Prostate gland (tissue), 2 donors: ENCODE measurements at regions not wholly inside any gene's neighbourhood (a gene's known extent, or its start where the extent isn't known, plus 50 kb on each side); places are given as distances from the start of the nearest gene placed in this dataset.

Source experiments
- DNase-seq: peaks from one replicate; pipeline ENCODE4 v3.0.0-alpha.2; 2019; ENCODE audit warnings: low spot score
- H3K27ac ChIP-seq, 2 donors: fragments of 200-600 bp; sonication (generic); 2 replicates each; pipeline ENCODE4 v1.5.1; 2017 to 2019
- H3K27me3 ChIP-seq: fragments of 200-600 bp; sonication (generic); replicated peaks from 2 replicates; pipeline ENCODE4 v1.5.1; 2019; ENCODE audit not compliant: insufficient read depth
- H3K36me3 ChIP-seq, 2 donors: fragments of 200-600 bp; sonication (generic); 1 replicate in 1 of 2; 2 replicates in 1 of 2; pipeline versions ENCODE4 v1.5.1 to v1.8.1; 2017 to 2019
- H3K4me1 ChIP-seq: fragments of 200-600 bp; sonication (generic); replicated peaks from 2 replicates; pipeline ENCODE4 v1.5.1; 2019
- H3K4me3 ChIP-seq, 2 donors: fragments of 200-600 bp; sonication (generic); 2 replicates each; pipeline ENCODE4 v1.5.1; 2017 to 2019
- H3K9me3 ChIP-seq: fragments of 200-600 bp; sonication (generic); 2 replicates; pipeline ENCODE4 v1.5.1; 2017
- CTCF ChIP-seq, 4 experiments: fragments of 200-600 bp in 2 of 4; fragments of 450-650 bp in 2 of 4; sonication (generic) in 2 of 4; IDR thresholded peaks; 1 replicate in 3 of 4; 2 replicates in 1 of 4; pipeline ENCODE4 v1.5.1; 2016 to 2019; ENCODE audit warnings: antibody characterized with exemption in 4 of 4, mild to moderate bottlenecking in 2 of 4, moderate library complexity in 2 of 4
- POLR2A ChIP-seq: fragments of 450-650 bp; IDR thresholded peaks from one replicate; pipeline ENCODE4 v1.6.1; 2016; ENCODE audit warnings: antibody characterized with exemption, mild to moderate bottlenecking
- POLR2AphosphoS5 ChIP-seq: sonication (generic); formaldehyde crosslinking; IDR thresholded peaks from one replicate; pipeline ENCODE4 v1.6.1; 2017; ENCODE audit warnings: antibody characterized with exemption
- WGBS: methylation state at CpG from one replicate; pipeline ENCODE4 v1.1.5; 2018; 5-methylcytosine and 5-hydroxymethylcytosine counted together
- intact Hi-C: fragments of 100-400 bp; cut with DNase I; formaldehyde crosslinking; loops from one replicate; pipeline ENCODE4 v1.14.2; 2022

DNA sequence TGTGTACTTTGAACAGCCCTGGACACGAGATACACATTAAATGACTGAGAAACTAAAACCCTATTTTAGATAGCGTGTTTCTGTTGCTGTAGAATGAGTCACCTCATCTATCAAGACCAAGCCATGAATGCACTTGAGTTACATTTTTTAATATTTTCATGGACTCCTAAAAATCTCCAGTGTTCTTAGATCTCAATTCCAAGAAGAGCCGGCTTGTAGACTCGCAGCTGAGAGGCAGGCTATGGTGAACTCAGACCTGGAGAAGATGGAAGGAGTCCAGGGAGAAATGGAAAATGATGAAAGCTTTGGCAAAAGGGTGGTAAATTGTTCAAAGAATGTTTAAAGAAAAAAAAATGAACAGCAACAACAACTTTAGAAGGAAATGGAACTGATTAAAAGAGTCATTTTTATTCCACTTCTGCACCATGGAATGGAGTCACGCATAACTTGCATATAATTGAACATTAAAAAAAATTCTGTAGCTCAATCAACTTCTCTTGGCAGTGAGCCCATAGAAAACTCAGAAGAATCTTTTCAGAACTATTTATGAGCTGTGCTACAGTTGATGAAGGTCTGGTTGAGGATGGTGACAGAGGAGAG lies 129.8 kb downstream of the MXRA5 start:
- WGBS, result 70% methylated on average over 5 of the region's 5 CpGs
- DNase-seq, result no peak
- Histone ChIP-seq H3K4me3 (no peak overlapping the region), H3K9me3 (no peaks in the 10 kb centered on the region), H3K36me3 (no peaks in the 10 kb centered on the region), H3K27me3 (no peaks in the 10 kb centered on the region), H3K4me1 (no peaks in the 10 kb centered on the region), H3K27ac (no peak overlapping the region)
- TF ChIP-seq POLR2AphosphoS5, result no peak
- TF ChIP-seq CTCF (IDR thresholded peaks at IDR 0.05), result no peak
- TF ChIP-seq POLR2A, result no peak
- intact Hi-C loops, result no loop called here

GRCh38 chrX:3215249-3215648 lies 131.2 kb downstream of the MXRA5 start:
- Histone ChIP-seq H3K4me1 (no peaks in the 10 kb centered on the region), H3K9me3 (no peaks in the 10 kb centered on the region), H3K36me3 (no peaks in the 10 kb centered on the region), H3K27ac (no peak overlapping the region), H3K27me3 (no peaks in the 10 kb centered on the region), H3K4me3 (no peak overlapping the region)
- intact Hi-C loops, result no loop called here
- TF ChIP-seq POLR2AphosphoS5 (no peak), POLR2A (no peak), CTCF (IDR thresholded peaks at IDR 0.05) (no peak)
- WGBS, result 67% methylated on average over 2 of the region's 2 CpGs
- no peak for DNase-seq

GRCh38 chrX:3206314-3206713 lies 140.1 kb downstream of the MXRA5 start:
- Histone ChIP-seq H3K36me3 (no peaks in the 10 kb centered on the region), H3K27ac (no peak overlapping the region), H3K9me3 (no peaks in the 10 kb centered on the region), H3K27me3 (no peaks in the 10 kb centered on the region), H3K4me1 (no peaks in the 10 kb centered on the region), H3K4me3 (no peak overlapping the region)
- 96% methylated on average over 6 of the region's 6 CpGs for WGBS
- DNase-seq, result no peak
- TF ChIP-seq POLR2AphosphoS5, result no peak
- TF ChIP-seq POLR2A, result no peak
- TF ChIP-seq CTCF (IDR thresholded peaks at IDR 0.05), result no peak
- intact Hi-C loops, result no loop called here

DNA sequence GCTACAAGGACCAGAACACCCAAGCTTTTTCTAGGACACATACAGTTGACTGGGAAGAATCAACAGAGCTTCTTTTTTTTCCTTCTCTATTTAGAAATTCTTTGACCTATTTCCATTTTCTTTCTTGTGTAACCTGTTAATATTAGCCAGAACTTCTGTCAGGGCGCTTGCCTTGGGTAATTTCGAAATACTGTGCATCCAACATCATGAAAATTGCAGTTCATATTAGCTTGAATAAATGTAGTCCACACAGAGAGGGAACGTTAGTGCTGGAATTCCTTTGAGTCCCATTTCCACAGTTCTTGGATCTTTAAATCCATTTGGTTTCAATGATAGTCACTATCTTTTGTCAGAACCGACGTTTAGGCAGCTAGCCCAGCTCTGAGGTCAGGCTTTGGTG lies 141.8 kb downstream of the MXRA5 start:
- intact Hi-C loops, result no loop called here

More for the DNA sequence above, 141.8 kb downstream of the MXRA5 start:
- Histone ChIP-seq H3K27ac (no peak overlapping the region), H3K9me3 (no peaks in the 10 kb centered on the region), H3K4me1 (no peaks in the 10 kb centered on the region), H3K4me3 (no peak overlapping the region), H3K36me3 (no peaks in the 10 kb centered on the region), H3K27me3 (no peaks in the 10 kb centered on the region)
- WGBS, result 49% methylated on average over 5 of the region's 5 CpGs
- TF ChIP-seq POLR2A (no peak), POLR2AphosphoS5 (no peak), CTCF (IDR thresholded peaks at IDR 0.05) (no peak)
- no peak for DNase-seq
